ENCODE measurements at regions not wholly inside any gene's neighbourhood (a gene's known extent, or its start where the extent isn't known, plus 50 kb on each side); places are given as distances from the start of the nearest gene placed in this dataset.

- Histone ChIP-seq H3K27me3 (ENCODE audit: control insufficient read depth in 4 of 4, insufficient read depth in 4 of 4, low read length in 3 of 4) (no peaks in the 10 kb centered on the region), H3K4me3 (ENCODE audit: low read depth in 1 of 3, low read length in 3 of 3) (no peak overlapping the region), H3K36me3 (ENCODE audit: control insufficient read depth in 4 of 4, insufficient read depth in 3 of 4, low read depth in 1 of 4, low read length in 3 of 4) (no peaks in the 10 kb centered on the region), H3K27ac (ENCODE audit: low read depth in 1 of 2, low read length in 2 of 2) (no peak overlapping the region), H3K9me3 (ENCODE audit: control insufficient read depth in 4 of 4, low read length in 3 of 4) (no peaks in the 10 kb centered on the region), H3K9ac (ENCODE audit: low read depth in 1 of 2, low read length in 2 of 2) (no peak overlapping the region), H3K4me1 (ENCODE audit: control insufficient read depth in 4 of 4, insufficient read depth in 4 of 4, low read length in 3 of 4) (peaks cover 0 to 4% (median 0%) of the 10 kb centered on the region in 4 donors)
- TF ChIP-seq REST (IDR thresholded peaks at IDR 0.05) (no peak), MAX (IDR thresholded peaks at IDR 0.05) (no peak), EGR1 (IDR thresholded peaks at IDR 0.05; ENCODE audit: low read depth in 2 of 2) (no peak), ZBTB33 (IDR thresholded peaks at IDR 0.05) (no peak), NR2F2 (IDR thresholded peaks at IDR 0.05) (no peak), FOXA2 (IDR thresholded peaks at IDR 0.05) (no peak), HNF4A (conservative IDR thresholded peaks at IDR 0.05) (no peak), JUND (IDR thresholded peaks at IDR 0.05) (no peak), YY1 (IDR thresholded peaks at IDR 0.05) (no peak)
- no peak for DNase-seq (ENCODE audit: low spot score)
- WGBS: 96% methylated on average over 4 of the region's 4 CpGs
These were observed 136.9 kb upstream of the ERRFI1 start for GRCh38 chr1:8163039-8163438.

GRCh38 chr1:8162168-8162567, 136.1 kb upstream of the ERRFI1 start:
- no peak overlapping the region for H3K9ac ChIP-seq (ENCODE audit: low read depth in 1 of 2, low read length in 2 of 2)
- no peaks in the 10 kb centered on the region for H3K27me3 ChIP-seq (ENCODE audit: control insufficient read depth in 4 of 4, insufficient read depth in 4 of 4, low read length in 3 of 4)
- H3K9me3 ChIP-seq (ENCODE audit: control insufficient read depth in 4 of 4, low read length in 3 of 4): no peaks in the 10 kb centered on the region
- H3K36me3 ChIP-seq (ENCODE audit: control insufficient read depth in 4 of 4, insufficient read depth in 3 of 4, low read depth in 1 of 4, low read length in 3 of 4): no peaks in the 10 kb centered on the region
- H3K4me3 ChIP-seq (ENCODE audit: low read depth in 1 of 3, low read length in 3 of 3): no peak overlapping the region
- no peaks in the 10 kb centered on the region for H3K4me1 ChIP-seq (ENCODE audit: control insufficient read depth in 4 of 4, insufficient read depth in 4 of 4, low read length in 3 of 4)
- H3K27ac ChIP-seq (ENCODE audit: low read depth in 1 of 2, low read length in 2 of 2): peak overlapping the region in 1 of 2 donors; percentile 34
- DNase-seq (ENCODE audit: low spot score): no peak
- whole genome bisulfite sequencing: 73% methylated on average over 7 of the region's 7 CpGs
- TF ChIP-seq YY1 (IDR thresholded peaks at IDR 0.05) (no peak), NR2F2 (IDR thresholded peaks at IDR 0.05) (no peak), RAD21 (IDR thresholded peaks at IDR 0.05) (peak in 1 of 2 donors; percentile 36), ATF3 (IDR thresholded peaks at IDR 0.05) (no peak), CTCF (IDR thresholded peaks at IDR 0.05; ENCODE audit: low read depth, low read length, missing input control) (no peak), GABPA (IDR thresholded peaks at IDR 0.05 in 1 of 2, conservative IDR thresholded peaks at IDR 0.05 in 1 of 2) (no peak), EGR1 (IDR thresholded peaks at IDR 0.05; ENCODE audit: low read depth in 2 of 2) (no peak), HNF4A (conservative IDR thresholded peaks at IDR 0.05) (peak; percentile 45 to 67), FOXA2 (IDR thresholded peaks at IDR 0.05) (no peak), MAX (IDR thresholded peaks at IDR 0.05) (no peak), FOXA1 (IDR thresholded peaks at IDR 0.05) (no peak), TAF1 (conservative IDR thresholded peaks at IDR 0.05) (no peak), REST (IDR thresholded peaks at IDR 0.05) (no peak), HNF4G (IDR thresholded peaks at IDR 0.05) (peak; percentile 14), RXRA (IDR thresholded peaks at IDR 0.05) (no peak)
